NCI-H510A treated with DMSO at 0.1 percent for 48 hours (cell line): ENCODE measurements at regions not wholly inside any gene's neighbourhood (a gene's known extent, or its start where the extent isn't known, plus 50 kb on each side); places are given as distances from the start of the nearest gene placed in this dataset.
"Not testable (repeated sequence)": the region's sequence is repeated elsewhere in the genome, so short reads cannot be mapped to it uniquely, and the experiment has no call there.

Experiments
- DNase-seq: peaks from one replicate; lab custom pipeline; 2025; lab: John Stamatoyannopoulos, UW

DNA sequence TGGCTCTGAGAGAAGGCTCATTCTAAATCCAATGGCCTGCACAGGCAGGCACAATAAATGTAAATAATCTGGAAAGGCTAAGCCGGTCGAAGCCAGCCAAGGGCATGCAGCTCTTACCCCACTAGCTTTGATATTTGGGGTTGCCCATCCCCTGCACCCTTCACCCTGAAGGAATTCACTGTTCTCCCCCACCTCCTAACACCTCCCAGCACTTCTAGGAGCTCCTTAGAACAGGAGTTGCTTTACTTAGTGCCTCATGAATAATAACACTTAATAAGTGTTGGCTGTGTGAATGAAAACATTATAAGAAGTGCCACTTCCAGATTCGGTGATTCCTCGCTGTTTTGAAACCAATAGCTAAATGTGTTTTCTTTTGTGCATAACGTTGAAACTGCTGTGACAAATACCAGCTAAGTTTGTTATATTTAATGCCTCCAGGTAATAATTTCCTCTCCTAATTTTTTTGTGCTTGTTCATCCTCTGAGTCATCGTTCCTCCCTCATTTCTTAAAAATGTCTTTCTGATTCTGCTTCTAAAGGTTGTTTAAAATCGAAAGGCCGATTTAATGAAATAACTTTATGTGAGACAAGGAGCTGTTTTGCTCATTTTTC lies 458.8 kb downstream of the METTL4 start:
- DNase-seq: no peak

DNA sequence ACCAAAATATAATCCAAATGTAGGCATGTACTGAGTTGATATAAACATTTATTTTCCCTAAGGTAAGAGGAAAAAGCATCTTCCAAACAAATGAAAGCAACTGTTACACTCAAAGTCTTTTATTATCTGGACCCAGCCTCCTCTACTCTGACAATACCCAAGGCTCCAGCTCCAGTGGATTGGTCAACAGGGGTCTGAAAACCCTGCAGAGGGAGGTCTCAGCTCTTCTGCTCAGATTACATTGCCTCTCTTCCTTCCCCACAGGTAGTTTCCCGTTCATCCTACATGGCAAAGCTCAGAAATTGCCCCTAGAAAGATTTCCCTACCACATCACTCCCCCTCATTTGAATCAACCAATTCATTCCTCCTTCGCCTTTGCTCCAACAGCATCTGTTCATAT lies 457.0 kb downstream of the METTL4 start:
- DNase-seq: no peak

DNA sequence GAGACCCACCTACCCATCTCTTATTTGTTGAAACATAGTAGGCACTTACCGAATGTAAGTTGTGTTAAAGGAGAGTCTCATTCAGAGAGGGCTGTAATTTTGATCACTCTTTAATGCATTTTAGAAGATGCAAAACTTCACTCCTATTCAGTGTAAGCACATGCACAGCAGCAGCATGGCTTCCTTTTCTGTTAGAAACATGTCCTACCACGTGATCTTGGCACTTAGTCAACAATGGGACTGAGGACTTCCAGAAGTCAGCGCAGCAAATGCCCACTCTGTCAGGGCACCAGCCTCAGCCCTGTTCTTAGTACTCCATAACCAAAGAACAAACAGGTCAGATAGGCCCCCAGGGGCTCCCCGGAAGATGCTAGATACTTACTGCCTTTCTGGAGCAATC lies 456.5 kb downstream of the METTL4 start:
- no peak for DNase-seq

DNA sequence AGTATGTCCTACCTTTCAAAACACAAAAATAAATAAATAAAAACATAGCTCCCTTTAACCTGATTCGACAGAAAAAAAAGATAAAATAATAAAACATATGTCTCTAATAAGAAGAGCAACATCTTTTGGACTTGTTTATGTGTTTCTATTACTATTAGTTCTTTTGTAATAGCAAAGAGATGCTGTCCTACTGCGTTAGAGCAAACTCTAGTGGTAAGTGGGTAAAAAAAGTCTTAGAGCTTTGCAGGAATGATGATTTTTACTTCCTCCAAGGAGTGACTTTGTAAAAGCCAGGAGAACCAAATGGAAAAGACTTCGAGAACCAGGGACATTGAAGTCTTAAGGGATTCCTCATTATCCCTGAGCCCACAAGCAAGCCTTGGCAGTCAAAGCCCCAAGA lies 450.1 kb downstream of the METTL4 start:
- DNase-seq: no peak

DNA sequence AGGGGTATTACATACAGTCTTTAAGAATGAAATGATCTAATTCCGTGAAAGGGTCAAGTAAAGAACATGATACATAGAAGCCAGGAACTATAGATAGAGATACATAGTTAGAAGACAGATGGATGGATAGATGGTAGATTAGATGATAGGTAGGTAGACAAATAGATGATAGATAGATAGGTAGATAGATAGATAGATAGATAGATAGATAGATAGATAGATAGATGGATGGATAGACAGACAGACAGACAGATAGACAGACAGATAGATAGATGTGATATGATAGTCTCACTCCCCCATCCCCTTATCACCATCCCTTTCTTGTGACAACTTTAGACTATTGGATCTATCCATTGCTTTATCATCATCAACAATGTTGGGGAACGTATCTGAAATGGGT lies 448.2 kb downstream of the METTL4 start:
- no peak for DNase-seq

DNA sequence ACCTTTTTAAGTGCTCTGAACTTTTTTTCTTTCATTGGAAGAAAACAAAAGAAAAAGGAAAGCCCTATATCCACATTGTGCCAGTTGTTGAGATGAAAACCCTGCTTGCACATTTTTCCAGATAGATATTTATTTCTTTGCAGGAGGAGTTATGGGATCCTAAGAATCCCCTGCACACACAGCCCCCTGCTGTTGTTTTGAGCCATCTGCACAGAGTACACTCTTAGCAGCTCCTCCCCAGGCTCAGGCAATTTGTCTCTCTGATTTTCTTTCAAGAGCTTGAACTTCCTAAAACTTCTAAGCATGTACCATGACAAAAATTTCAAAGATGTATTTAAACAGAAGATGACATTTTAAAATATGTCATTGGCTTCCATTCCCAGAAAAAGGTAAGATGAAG lies 436.9 kb downstream of the METTL4 start:
- DNase-seq: no peak

DNA sequence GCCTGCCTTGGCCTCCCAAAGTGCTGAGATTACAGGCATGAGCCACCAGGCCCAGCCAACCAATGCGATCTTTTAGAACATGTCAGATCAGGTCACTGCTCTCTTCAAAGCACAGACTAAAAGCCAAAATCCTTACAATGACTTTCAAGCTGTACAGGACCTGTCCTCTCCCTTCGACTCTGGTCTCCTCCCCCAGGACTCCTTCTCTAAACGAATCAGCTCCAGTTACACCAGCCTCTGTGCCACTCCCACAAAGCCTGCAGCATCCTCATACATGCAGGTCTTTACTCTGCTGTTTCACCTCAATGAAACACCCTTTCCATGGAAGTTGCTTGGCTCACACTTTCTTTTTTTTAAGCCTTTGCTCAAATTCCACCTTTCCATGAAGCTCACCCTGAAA lies 436.0 kb downstream of the METTL4 start:
- DNase-seq: no peak

DNA sequence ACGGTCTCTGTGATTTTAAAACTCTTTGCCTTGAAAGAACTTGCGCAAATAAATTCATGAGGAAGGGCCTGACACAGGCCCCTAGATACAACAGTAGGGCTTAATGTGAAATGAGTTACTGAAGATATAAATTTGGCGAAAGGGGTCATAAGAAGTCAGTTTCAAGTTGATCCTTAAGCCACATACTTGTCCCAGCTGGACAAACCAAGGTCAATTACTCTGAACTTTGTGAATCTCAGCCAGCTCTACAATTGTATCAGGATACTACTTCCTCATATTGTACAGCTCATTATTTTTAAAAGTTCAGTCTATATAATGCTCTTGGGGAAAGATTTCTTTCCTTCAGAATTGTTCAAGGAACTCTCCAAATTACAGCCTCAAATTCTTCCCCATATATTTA lies 432.8 kb downstream of the METTL4 start:
- DNase-seq: no peak

DNA sequence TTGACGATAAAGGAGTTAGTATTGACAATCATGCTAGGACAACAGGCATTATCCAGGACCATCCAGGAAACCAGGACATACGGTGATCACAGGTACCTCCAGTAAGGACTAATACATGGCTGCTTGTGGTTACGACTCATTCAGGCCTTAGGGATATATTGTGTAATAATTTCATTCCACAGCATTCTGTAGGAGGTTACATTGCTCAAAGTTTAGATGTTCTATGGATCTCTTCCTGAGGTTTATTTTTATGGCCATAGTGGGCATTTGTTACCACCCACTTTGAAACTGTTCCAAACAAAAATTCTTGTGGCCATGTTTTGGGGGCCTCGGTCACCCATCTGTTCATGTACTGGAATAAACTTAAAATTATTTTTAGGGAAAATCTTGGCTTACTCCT lies 431.6 kb downstream of the METTL4 start:
- DNase-seq: no peak

DNA sequence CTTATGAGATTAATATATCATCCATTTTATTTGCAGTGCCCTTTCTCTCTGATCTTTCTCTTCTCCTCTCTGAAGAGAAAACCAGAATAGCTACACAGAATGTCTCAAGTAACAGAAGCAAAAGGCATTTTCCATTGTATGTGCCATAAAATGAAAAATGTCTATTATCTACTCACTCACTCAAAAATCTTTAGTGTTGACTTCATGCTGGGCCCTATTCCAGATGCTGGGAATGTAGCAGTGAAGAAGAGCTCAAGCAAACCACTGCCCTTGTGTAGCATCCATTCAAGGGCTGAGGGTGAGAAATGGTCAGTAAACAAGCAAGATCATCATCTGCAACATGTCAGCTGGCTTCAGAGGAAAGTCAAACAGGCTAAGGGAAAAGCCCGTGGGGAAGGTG lies 427.7 kb downstream of the METTL4 start:
- no peak for DNase-seq

DNA sequence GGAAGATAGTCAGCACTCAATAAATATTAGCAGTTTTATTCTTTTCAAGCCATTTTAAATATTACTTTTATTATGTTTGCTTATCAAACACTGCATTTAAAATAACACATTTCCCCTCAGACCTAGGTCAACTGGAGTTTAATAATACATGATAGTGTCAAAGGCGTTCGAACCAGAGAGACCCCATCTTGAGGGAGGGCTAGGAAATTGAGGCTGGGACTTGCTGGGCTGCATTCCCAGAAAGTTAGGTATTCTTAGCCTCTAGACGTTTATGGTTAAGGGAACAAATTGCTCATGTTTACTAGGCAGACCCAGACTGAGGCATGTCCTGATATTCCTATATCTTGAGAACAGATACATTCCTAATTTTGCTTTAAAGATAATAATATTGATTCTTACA lies 426.5 kb downstream of the METTL4 start:
- DNase-seq: no peak

DNA sequence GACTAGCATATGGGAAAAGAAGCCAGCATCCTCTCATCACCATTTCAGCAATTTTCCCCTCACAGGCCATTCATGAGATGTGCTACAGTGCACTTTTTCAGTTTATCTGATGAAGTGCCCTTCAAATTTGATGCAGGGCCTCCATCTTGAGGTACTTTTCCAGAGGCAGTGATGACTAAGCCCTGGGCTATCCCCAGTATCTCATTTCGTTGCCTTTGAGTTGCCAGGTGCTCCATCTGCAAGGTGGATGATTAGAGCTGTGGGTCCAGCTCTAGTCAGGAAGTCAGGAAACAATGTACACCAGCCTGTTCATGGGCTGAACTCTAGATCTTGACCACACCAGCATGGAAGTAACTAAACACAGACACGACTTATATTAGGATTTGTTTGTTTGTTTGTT lies 425.2 kb downstream of the METTL4 start:
- no peak for DNase-seq

DNA sequence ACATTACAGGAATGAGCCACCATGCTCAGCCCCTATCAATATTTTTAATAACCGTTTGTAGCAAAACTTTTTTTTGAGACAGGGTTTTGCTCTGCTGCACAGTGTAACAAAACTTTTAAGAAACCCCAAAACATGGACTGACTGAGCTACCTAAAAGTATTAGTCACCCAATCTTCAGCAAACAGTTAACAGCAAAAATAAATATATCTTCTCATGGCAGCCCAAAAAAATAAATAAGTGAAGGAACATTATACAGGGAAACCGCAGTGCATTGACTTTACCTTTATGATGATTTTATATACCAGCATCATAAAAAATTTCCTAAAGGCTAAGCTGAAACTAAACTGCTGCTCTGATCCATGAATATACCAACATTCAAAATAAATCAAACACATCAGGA lies 424.6 kb downstream of the METTL4 start:
- no peak for DNase-seq

DNA sequence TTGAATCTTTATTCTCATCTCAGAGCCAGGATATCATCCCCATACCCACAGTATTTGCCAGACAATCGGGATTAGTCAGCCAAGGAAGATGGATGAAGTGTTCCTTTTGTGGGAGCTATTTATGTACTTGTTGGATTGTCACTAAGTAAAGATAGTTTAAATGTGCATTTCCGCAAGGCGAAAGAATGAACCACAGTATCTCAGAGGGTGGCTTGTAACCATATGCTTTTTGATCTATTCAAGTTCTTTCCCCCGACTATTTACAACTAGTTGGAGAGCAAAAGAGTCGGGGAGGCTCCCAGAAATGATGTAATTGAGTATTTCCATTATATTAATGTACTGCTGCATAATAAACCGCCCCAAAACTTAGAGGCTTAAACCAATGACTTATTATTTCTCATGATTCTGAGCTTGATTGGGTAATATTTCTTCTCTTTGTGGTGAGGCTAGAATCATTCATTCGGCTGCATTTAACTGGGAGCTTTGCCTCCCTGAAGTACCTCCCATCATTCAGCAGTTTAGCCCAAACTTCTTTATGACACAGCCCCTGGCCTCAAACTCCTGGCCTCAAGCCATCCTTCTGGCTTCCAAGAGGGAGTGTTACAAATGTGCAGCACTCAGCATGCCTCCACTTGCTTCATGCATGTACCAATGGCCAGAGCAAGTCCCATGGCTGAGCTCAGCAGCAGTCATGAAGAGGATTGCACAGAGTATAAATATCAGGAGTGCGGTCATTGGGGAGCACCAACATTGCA lies 423.7 kb downstream of the METTL4 start:
- no peak for DNase-seq

DNA sequence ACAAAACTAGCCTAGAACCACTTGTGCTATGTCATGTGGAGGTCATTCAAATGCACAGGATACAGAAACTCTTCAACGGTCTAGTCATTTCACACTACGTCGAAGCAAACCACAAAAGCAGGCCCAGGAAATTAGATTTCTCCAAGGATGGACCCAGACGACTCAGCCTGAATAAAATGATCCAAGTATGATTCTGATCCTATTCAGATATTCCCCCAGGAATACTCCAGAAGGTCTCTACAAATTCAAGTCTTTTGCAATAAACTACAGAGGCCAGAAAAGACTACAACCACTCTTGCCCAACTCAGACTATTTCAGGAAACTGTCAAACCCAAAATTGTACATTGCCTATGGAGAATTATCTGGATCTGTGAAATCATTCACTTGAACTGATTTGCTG lies 422.5 kb downstream of the METTL4 start:
- no peak for DNase-seq

DNA sequence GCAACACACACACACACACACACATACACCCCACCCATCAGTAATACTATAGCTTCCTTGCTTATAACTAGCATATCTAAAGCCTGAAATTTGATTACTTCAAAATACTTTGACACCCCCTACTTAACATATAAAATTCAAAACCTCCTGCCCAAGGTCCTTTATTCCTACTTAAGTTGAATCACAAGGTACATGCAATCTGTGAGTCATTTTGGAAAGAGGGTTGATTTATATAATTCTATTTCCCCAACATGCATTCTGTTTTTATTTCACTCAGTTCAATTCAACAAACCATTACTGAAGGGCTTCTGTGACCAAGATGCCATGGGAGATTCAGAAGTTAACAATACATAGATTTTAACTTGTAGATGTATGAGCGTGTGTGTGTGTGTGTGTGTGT lies 420.7 kb downstream of the METTL4 start:
- no peak for DNase-seq

DNA sequence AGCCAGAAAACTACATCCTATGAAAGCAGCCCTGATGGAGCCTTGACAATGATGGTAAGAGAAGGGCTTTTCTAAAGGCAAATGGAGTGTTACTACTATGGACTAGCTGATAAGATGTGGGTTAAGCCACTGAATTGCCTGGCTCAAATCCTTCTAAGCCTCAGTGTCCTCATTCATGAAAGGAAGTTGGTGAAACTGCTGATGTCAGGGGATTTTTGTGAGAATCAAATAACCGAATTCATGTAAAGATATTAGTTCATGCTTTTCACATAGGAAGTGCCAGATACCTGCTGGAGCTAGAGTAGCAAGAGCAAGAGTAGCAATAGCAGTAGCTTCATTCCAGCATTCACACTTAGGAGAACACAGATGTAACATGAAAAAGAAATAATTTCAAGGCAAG lies 417.0 kb downstream of the METTL4 start:
- DNase-seq: no peak

DNA sequence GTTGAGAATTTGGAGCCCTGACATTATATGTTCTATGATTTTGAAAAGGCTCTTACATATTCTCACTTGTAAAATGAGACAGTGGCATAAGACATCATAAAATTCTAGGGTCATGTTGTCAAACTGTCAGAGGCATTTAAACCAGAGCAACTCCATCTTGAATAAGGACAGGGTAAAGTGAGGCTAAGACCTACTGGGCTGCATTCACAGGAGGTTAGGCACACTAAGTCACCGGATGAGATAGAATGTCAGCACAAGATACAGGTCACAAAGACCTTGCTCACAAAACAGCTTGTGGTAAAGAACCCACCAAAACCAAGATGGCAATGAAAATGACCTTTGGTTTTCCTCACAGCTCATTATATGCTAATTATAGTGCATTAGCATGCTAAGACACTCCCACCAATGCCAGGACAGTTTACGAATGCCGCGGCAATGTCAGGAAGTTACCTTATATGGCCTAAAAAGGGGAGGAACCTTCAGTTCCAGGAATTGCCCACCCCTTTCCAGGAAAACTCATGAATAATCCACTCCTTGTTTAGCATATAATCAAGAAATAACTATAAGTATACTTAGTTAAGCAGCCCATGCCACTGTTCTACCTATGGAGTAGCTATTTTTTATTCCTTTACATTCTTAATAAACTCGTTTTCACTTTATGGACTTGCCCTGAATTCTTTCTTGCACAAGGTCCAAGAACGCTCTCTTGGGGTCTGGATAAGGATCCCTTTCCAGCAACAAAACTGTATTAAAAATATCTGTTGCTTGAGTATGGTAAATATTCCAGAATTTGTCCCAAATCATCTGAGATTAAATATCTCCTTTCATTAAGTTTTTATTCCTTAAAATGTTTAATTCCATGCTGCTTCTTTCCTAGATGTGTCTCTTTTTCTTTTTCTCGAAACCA lies 406.4 kb downstream of the METTL4 start:
- no peak for DNase-seq

DNA sequence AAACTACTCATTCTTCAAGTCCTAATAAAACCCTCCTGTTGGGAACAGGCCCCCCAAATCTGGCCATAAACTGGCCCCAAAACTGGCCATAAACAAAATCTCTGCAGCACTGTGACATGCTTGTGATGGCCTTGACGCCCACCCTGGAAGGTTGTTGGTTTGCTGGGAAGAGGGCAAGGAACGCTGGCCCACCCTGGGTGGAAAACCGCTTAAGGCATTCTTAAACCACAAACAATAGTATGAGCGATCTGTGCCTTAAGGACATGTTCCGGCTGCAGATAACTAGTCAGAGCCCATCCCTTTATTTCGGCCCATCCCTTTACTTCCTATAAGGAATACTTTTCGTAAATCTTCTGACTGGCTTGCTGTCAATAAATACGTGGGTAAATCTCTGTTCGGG lies 404.4 kb downstream of the METTL4 start:
- DNase-seq: not testable (repeated sequence)

DNA sequence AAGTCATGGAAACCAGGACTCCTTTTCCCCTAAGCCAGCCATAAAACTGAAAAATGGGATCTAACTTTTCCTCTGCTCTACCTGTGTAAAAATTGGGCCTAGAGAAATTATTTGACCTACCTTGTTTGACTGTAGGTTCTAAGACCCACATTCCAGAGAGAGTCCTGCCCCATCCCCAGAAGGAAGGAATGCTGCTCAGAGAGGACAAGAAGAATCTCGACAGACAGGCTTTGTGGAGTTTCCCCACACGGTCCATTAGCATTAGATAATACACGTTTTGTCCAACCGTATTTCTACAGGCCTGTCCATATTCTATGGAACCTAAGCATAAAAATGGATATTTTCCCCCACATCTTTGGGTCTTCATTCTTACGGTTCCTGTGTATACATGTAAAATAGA lies 403.3 kb downstream of the METTL4 start:
- DNase-seq: no peak

DNA sequence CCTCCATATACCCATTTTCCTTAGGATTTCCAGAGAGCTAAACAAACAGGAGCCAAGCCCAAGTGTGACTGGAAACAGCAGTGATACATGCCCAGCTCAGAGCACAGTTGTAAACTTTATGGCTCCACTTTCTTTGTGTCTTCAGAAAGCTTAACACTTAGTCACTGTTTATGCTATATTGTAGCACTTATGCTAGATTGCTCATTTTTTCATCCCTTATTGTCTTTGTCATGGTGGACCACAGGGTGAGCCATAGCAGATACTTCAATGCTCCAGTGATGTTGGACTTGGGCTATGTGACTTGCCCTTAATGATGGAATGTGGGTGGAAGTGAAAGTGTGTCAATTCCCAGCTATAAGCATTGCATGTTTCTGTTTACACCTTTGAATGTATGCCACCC lies 401.6 kb downstream of the METTL4 start:
- no peak for DNase-seq

DNA sequence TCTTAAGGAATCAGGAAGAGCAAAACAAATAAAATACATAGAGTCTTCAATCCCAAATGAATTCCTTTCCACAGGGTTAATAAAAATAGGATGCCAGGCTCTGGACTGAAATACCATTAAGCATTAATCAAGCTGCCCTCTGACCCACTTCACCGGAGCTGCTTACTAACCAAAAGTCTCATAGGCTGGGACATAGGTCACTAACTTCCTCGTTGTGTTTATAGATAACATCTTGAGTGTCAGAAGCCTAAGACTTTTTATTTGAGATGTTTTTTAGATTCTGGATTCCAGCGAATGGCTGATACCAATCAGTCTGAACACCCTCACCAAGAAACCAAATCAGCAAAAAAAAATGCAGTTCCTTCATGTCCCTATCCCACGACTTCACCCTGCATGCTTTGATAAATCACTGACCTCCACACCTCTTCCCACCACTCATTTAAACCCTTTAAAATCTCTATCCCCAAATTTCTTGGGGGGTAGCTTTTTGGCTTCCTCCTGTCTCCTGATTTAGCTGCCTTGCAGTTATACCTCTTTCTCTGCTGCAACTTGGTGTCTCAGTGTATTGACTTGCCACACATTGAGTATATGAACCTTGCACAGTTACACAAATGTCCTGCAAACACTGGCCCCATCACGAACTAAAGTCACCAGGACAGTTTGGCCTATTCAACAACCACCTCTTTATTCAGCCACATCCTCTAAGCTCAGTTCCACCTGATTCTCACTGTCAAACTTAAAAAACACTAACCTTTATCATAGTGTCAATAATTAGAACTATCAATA lies 399.3 kb downstream of the METTL4 start:
- DNase-seq: no peak
